Caco-2 (cell line): ENCODE measurements at regions not wholly inside any gene's neighbourhood (a gene's known extent, or its start where the extent isn't known, plus 50 kb on each side); places are given as distances from the start of the nearest gene placed in this dataset.

Source experiments
- BruUV-seq: library from RNA; stranded (reverse); fragments of 400-500 nt; replicated peaks from 2 replicates; lab custom pipeline; 2021; lab: Mats Ljungman, UMichigan
- CTCF ChIA-PET: fragments of 300-600 bp; sonication (Branson Sonifier 250); formaldehyde crosslinking; loops from one replicate; lab custom pipeline; 2022; ENCODE audit warnings: antibody characterized with exemption; lab: Charles Lee
- POLR2A ChIA-PET: fragments of 300-600 bp; sonication (Branson Sonifier 250); formaldehyde crosslinking; loops from one replicate; lab custom pipeline; 2022; ENCODE audit warnings: antibody characterized with exemption; lab: Charles Lee
- DNase-seq, 2 experiments: peaks; one replicate each; pipeline versions ENCODE4 v3.0.0 to v3.0.0-alpha.2; 2020 to 2022
- H3K27me3 ChIP-seq: replicated peaks from 2 replicates; pipeline ENCODE4 v1.6.0; 2011; ENCODE audit warnings: low read length; ENCODE audit not compliant: control insufficient read depth, insufficient read depth
- H3K36me3 ChIP-seq: 2 replicates; pipeline ENCODE4 v1.5.1; 2011; ENCODE audit warnings: low read length; ENCODE audit not compliant: control insufficient read depth, insufficient read depth
- H3K4me1 ChIP-seq: fragments of 250-450 bp; sonication (Bioruptor Pico); 2 replicates; pipeline ENCODE4 v1.5.1; 2020; ENCODE audit warnings: mild to moderate bottlenecking
- H3K4me3 ChIP-seq: 2 replicates; pipeline ENCODE4 v1.5.1; 2011; ENCODE audit warnings: low read depth, mild to moderate bottlenecking, control low read depth, low read length
- H3K9me3 ChIP-seq: fragments of 250-450 bp; sonication (Bioruptor Pico); 2 replicates; pipeline ENCODE4 v1.5.1; 2020; ENCODE audit warnings: mild to moderate bottlenecking, moderate library complexity
- H3K27ac Mint-ChIP-seq: one replicate; pipeline ENCODE4 v1.8.0; 2022; ENCODE audit warnings: mixed read lengths; ENCODE audit not compliant: unreplicated experiment
- H3K27me3 Mint-ChIP-seq: one replicate; pipeline ENCODE4 v1.8.0; 2022; ENCODE audit warnings: mixed read lengths; ENCODE audit not compliant: insufficient read depth, unreplicated experiment
- H3K36me3 Mint-ChIP-seq: one replicate; pipeline ENCODE4 v1.8.0; 2022; ENCODE audit warnings: mild to moderate bottlenecking, mixed read lengths; ENCODE audit not compliant: insufficient read depth, unreplicated experiment
- H3K4me1 Mint-ChIP-seq: one replicate; pipeline ENCODE4 v1.8.0; 2022; ENCODE audit warnings: low read depth, mixed read lengths; ENCODE audit not compliant: unreplicated experiment
- H3K4me3 Mint-ChIP-seq: one replicate; pipeline ENCODE4 v1.8.0; 2022; ENCODE audit warnings: mild to moderate bottlenecking, moderate library complexity, mixed read lengths; ENCODE audit not compliant: unreplicated experiment
- H3K9me3 Mint-ChIP-seq: one replicate; pipeline ENCODE4 v1.8.0; 2022; ENCODE audit warnings: mixed read lengths; ENCODE audit not compliant: unreplicated experiment
- CTCF ChIP-seq, 2 experiments: fragments of 200-600 bp in 1 of 2; IDR thresholded peaks; 1 replicate in 1 of 2; 2 replicates in 1 of 2; pipeline versions ENCODE4 v1.5.1 to v1.8.0; 2011 to 2022; ENCODE audit warnings: antibody characterized with exemption in 1 of 2, control low read depth in 1 of 2, inconsistent platforms in 1 of 2, low read depth in 1 of 2, low read length in 1 of 2, mild to moderate bottlenecking in 1 of 2, moderate library complexity in 1 of 2; ENCODE audit not compliant: insufficient read depth in 1 of 2, severe bottlenecking in 1 of 2, unreplicated experiment in 1 of 2
- intact Hi-C: fragments of 100-400 bp; cut with micrococcal nuclease; formaldehyde crosslinking; loops from one replicate; pipeline ENCODE4 v1.10.0; 2022; ENCODE audit not compliant: unreplicated experiment

- peak overlapping the region; percentile 55 for H3K27ac Mint-ChIP-seq
- no peak overlapping the region for H3K4me3 Mint-ChIP-seq
- no peaks in the 10 kb centered on the region for H3K36me3 Mint-ChIP-seq
- Histone ChIP-seq H3K36me3 (no peaks in the 10 kb centered on the region), H3K27me3 (no peaks in the 10 kb centered on the region), H3K4me3 (no peak overlapping the region), H3K9me3 (no peaks in the 10 kb centered on the region), H3K4me1 (peaks cover 17% of the 10 kb centered on the region)
- DNase-seq, result peak in 1 of 2 experiments; percentile 16
- intact Hi-C loops, result loop anchor here (2.0 kb wide), 1 partner anchor 52 kb away; no protein-coding TSS in a partner anchor
- H3K9me3 Mint-ChIP-seq, result peaks cover 31% of the 10 kb centered on the region
- TF ChIP-seq CTCF (IDR thresholded peaks at IDR 0.05; ENCODE audit: insufficient read depth in 1 of 2, low read depth in 1 of 2, low read length in 1 of 2, severe bottlenecking in 1 of 2, unreplicated experiment in 1 of 2), result no peak
- BruUV-seq, result no TSS peak
- ChIA-PET CTCF (interaction anchor here (0.5 to 0.6 kb wide), 2 partner anchors 456 to 541 kb away, joined by 3 read pairs; no protein-coding TSS in a partner anchor), POLR2A (no interaction called here)
- no peaks in the 10 kb centered on the region for H3K27me3 Mint-ChIP-seq
- peaks cover 12% of the 10 kb centered on the region for H3K4me1 Mint-ChIP-seq
Measured at GRCh38 chr4:164204434-164204833, 549.5 kb upstream of the SMIM31 start.

- no peak overlapping the region for H3K4me3 Mint-ChIP-seq
- peaks cover 21% of the 10 kb centered on the region for H3K9me3 Mint-ChIP-seq
- H3K4me1 Mint-ChIP-seq, result peaks cover 21% of the 10 kb centered on the region
- ChIA-PET POLR2A (no interaction called here), CTCF (no interaction called here)
- BruUV-seq, result no TSS peak
- intact Hi-C loops, result no loop called here
- H3K36me3 Mint-ChIP-seq, result no peaks in the 10 kb centered on the region
- Histone ChIP-seq H3K36me3 (no peaks in the 10 kb centered on the region), H3K9me3 (no peaks in the 10 kb centered on the region), H3K4me1 (peaks cover 17% of the 10 kb centered on the region), H3K4me3 (no peak overlapping the region), H3K27me3 (no peaks in the 10 kb centered on the region)
- H3K27me3 Mint-ChIP-seq, result no peaks in the 10 kb centered on the region
- no peak overlapping the region for H3K27ac Mint-ChIP-seq
- TF ChIP-seq CTCF (IDR thresholded peaks at IDR 0.05; ENCODE audit: insufficient read depth in 1 of 2, low read depth in 1 of 2, low read length in 1 of 2, severe bottlenecking in 1 of 2, unreplicated experiment in 1 of 2), result no peak
- no peak for DNase-seq
Measured at GRCh38 chr4:164207460-164207859, 546.5 kb upstream of the SMIM31 start.

- TF ChIP-seq CTCF (IDR thresholded peaks at IDR 0.05; ENCODE audit: insufficient read depth in 1 of 2, low read depth in 1 of 2, low read length in 1 of 2, severe bottlenecking in 1 of 2, unreplicated experiment in 1 of 2), result no peak
- Mint-ChIP-seq H3K4me1 (peaks cover 14% of the 10 kb centered on the region), H3K27me3 (no peaks in the 10 kb centered on the region), H3K9me3 (peaks cover 9% of the 10 kb centered on the region), H3K4me3 (no peak overlapping the region), H3K27ac (no peak overlapping the region), H3K36me3 (no peaks in the 10 kb centered on the region)
- no peaks in the 10 kb centered on the region for H3K27me3 ChIP-seq
- POLR2A ChIA-PET, result interaction anchor here (0.5 kb wide), 1 partner anchor 1117 kb away, joined by 3 read pairs; the partner anchor contains the start of gene MSMO1
- H3K4me3 ChIP-seq, result no peak overlapping the region
- DNase-seq, result no peak
- BruUV-seq, result no TSS peak
- no peaks in the 10 kb centered on the region for H3K4me1 ChIP-seq
- intact Hi-C loops, result no loop called here
- CTCF ChIA-PET, result no interaction called here
- no peaks in the 10 kb centered on the region for H3K36me3 ChIP-seq
- H3K9me3 ChIP-seq, result no peaks in the 10 kb centered on the region
Measured at GRCh38 chr4:164210377-164210776, 543.6 kb upstream of the SMIM31 start.
